WTC11 (cell line): ENCODE measurements at regions not wholly inside any gene's neighbourhood (a gene's known extent, or its start where the extent isn't known, plus 50 kb on each side); places are given as distances from the start of the nearest gene placed in this dataset.
A peak's percentile ranks its signal among the peaks of the same experiment; 100 is the strongest.

ENCODE experiments used
- microRNA-seq: library from miRNA; unstranded; fragments of <30 nt; microRNA quantifications from one replicate; pipeline ENCODE4 v1.2.0, GENCODE V29; 2022; ENCODE audit warnings: borderline number of aligned reads

Small RNAs in the stretch of these regions (microRNA-seq; reads per million reads assigned to microRNA genes)
- 1,283 reads per million, percentile 92 among the genes with 10 or more reads in this experiment for gene MIR187
